OCI-LY7 (cell line): ENCODE measurements at regions not wholly inside any gene's neighbourhood (a gene's known extent, or its start where the extent isn't known, plus 50 kb on each side); places are given as distances from the start of the nearest gene placed in this dataset.

Source experiments
- EZH2phosphoT487 ChIP-seq: fragments of 200-600 bp; sonication (generic); IDR thresholded peaks from 2 replicates; pipeline ENCODE4 v1.6.1; 2018; ENCODE audit warnings: low read depth, borderline replicate concordance, mild to moderate bottlenecking, mixed run types, antibody characterized with exemption, low read length, moderate library complexity, mixed read lengths
- TF ChIP-seq, protein P1 (sequence below): fragments of 200-600 bp; sonication (generic); conservative IDR thresholded peaks from 2 replicates; pipeline ENCODE4 v1.5.1; 2014; ENCODE audit warnings: mild to moderate bottlenecking, antibody characterized with exemption, low read length, moderate library complexity, mixed read lengths

- TF ChIP-seq, protein P1, sequence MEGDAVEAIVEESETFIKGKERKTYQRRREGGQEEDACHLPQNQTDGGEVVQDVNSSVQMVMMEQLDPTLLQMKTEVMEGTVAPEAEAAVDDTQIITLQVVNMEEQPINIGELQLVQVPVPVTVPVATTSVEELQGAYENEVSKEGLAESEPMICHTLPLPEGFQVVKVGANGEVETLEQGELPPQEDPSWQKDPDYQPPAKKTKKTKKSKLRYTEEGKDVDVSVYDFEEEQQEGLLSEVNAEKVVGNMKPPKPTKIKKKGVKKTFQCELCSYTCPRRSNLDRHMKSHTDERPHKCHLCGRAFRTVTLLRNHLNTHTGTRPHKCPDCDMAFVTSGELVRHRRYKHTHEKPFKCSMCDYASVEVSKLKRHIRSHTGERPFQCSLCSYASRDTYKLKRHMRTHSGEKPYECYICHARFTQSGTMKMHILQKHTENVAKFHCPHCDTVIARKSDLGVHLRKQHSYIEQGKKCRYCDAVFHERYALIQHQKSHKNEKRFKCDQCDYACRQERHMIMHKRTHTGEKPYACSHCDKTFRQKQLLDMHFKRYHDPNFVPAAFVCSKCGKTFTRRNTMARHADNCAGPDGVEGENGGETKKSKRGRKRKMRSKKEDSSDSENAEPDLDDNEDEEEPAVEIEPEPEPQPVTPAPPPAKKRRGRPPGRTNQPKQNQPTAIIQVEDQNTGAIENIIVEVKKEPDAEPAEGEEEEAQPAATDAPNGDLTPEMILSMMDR: no peak
- no peak for TF ChIP-seq EZH2phosphoT487
These were observed 561.3 kb downstream of the DHX35 start for GRCh38 chr20:39523405-39523804.
